Osteocyte (in vitro differentiated cells): ENCODE measurements at regions not wholly inside any gene's neighbourhood (a gene's known extent, or its start where the extent isn't known, plus 50 kb on each side); places are given as distances from the start of the nearest gene placed in this dataset.

Experiments used
- DNase-seq: peaks from one replicate; pipeline ENCODE4 v3.0.0; 2021; ENCODE audit warnings: mixed read lengths; ENCODE audit not compliant: unreplicated experiment; ENCODE audit errors: extremely low spot score
- H3K27ac Mint-ChIP-seq: one replicate; pipeline ENCODE4 v1.8.0; 2021; ENCODE audit warnings: mild to moderate bottlenecking, mixed read lengths; ENCODE audit not compliant: unreplicated experiment
- H3K27me3 Mint-ChIP-seq: one replicate; pipeline ENCODE4 v1.8.0; 2021; ENCODE audit warnings: mixed read lengths; ENCODE audit not compliant: unreplicated experiment
- H3K36me3 Mint-ChIP-seq: one replicate; pipeline ENCODE4 v1.8.0; 2021; ENCODE audit warnings: mixed read lengths; ENCODE audit not compliant: unreplicated experiment
- H3K4me1 Mint-ChIP-seq: one replicate; pipeline ENCODE4 v1.8.0; 2021; ENCODE audit warnings: mixed read lengths; ENCODE audit not compliant: unreplicated experiment
- H3K4me3 Mint-ChIP-seq: one replicate; pipeline ENCODE4 v1.8.0; 2021; ENCODE audit warnings: mild to moderate bottlenecking, moderate library complexity, mixed read lengths; ENCODE audit not compliant: unreplicated experiment
- H3K9me3 Mint-ChIP-seq: one replicate; pipeline ENCODE4 v1.8.0; 2021; ENCODE audit warnings: mixed read lengths; ENCODE audit not compliant: unreplicated experiment
- CTCF ChIP-seq: fragments of 200-600 bp; sonication (generic); IDR thresholded peaks from 2 replicates; pipeline ENCODE4 v1.5.0; 2021; ENCODE audit warnings: antibody characterized with exemption, mild to moderate bottlenecking, moderate library complexity

- no peak for TF ChIP-seq CTCF
- H3K4me1 Mint-ChIP-seq: no peaks in the 10 kb centered on the region
- no peaks in the 10 kb centered on the region for H3K36me3 Mint-ChIP-seq
- no peak overlapping the region for H3K4me3 Mint-ChIP-seq
- H3K27ac Mint-ChIP-seq: no peak overlapping the region
- DNase-seq: no peak
- H3K9me3 Mint-ChIP-seq: no peaks in the 10 kb centered on the region
- H3K27me3 Mint-ChIP-seq: peaks cover 7% of the 10 kb centered on the region
Measured at GRCh38 chr3:78070188-78070587, 1030.3 kb downstream of the ROBO2 start.

- peaks cover 1% of the 10 kb centered on the region for H3K4me1 Mint-ChIP-seq
- no peak overlapping the region for H3K4me3 Mint-ChIP-seq
- no peaks in the 10 kb centered on the region for H3K9me3 Mint-ChIP-seq
- TF ChIP-seq CTCF: no peak
- no peaks in the 10 kb centered on the region for H3K36me3 Mint-ChIP-seq
- peaks cover 9% of the 10 kb centered on the region for H3K27me3 Mint-ChIP-seq
- no peak for DNase-seq
- H3K27ac Mint-ChIP-seq: no peak overlapping the region
Measured at GRCh38 chr3:78076379-78076778, 1036.5 kb downstream of the ROBO2 start.

- Mint-ChIP-seq H3K9me3 (no peaks in the 10 kb centered on the region), H3K4me1 (peaks cover 1% of the 10 kb centered on the region), H3K27me3 (peaks cover 9% of the 10 kb centered on the region), H3K27ac (no peak overlapping the region), H3K36me3 (no peaks in the 10 kb centered on the region), H3K4me3 (no peak overlapping the region)
- DNase-seq: no peak
- no peak for TF ChIP-seq CTCF
Measured at GRCh38 chr3:78077178-78077577, 1037.3 kb downstream of the ROBO2 start.

GRCh38 chr3:78077842-78078241 lies 1037.9 kb downstream of the ROBO2 start:
- H3K27me3 Mint-ChIP-seq: peaks cover 9% of the 10 kb centered on the region
- H3K27ac Mint-ChIP-seq: no peak overlapping the region
- DNase-seq: no peak
- no peaks in the 10 kb centered on the region for H3K9me3 Mint-ChIP-seq
- H3K4me3 Mint-ChIP-seq: no peak overlapping the region
- H3K4me1 Mint-ChIP-seq: peaks cover 1% of the 10 kb centered on the region
- H3K36me3 Mint-ChIP-seq: no peaks in the 10 kb centered on the region
- TF ChIP-seq CTCF: no peak

GRCh38 chr3:78079514-78079913 lies 1039.6 kb downstream of the ROBO2 start:
- TF ChIP-seq CTCF: no peak
- Mint-ChIP-seq H3K4me3 (no peak overlapping the region), H3K4me1 (peaks cover 1% of the 10 kb centered on the region), H3K27ac (no peak overlapping the region), H3K27me3 (peaks cover 4% of the 10 kb centered on the region), H3K9me3 (no peaks in the 10 kb centered on the region), H3K36me3 (no peaks in the 10 kb centered on the region)
- no peak for DNase-seq
